Activated CD8-positive, alpha-beta T cell treated with anti-CD3 and anti-CD28 coated beads for 36 hours (primary cell): ENCODE measurements at regions not wholly inside any gene's neighbourhood (a gene's known extent, or its start where the extent isn't known, plus 50 kb on each side); places are given as distances from the start of the nearest gene placed in this dataset.
"Not testable (repeated sequence)": the region's sequence is repeated elsewhere in the genome, so short reads cannot be mapped to it uniquely, and the experiment has no call there.

Experiments
- ATAC-seq: fragments of 200-7000 bp; cut with Tn5 transposase; one replicate; pipeline ENCODE4 v1.10.0; 2021; ENCODE audit warnings: mild to moderate bottlenecking, moderate library complexity
- CTCF ChIA-PET: fragments of 350-600 bp; sonication (Branson Sonifier 250); formaldehyde crosslinking; loops from one replicate; lab custom pipeline; 2021; ENCODE audit warnings: antibody characterized with exemption; lab: Charles Lee
- POLR2A ChIA-PET: fragments of 350-600 bp; sonication (Branson Sonifier 250); formaldehyde crosslinking; loops from one replicate; lab custom pipeline; 2021; ENCODE audit warnings: antibody characterized with exemption; lab: Charles Lee
- DNase-seq: peaks from one replicate; pipeline ENCODE4 v3.0.0-alpha.2; 2020
- H3K27ac Mint-ChIP-seq: one replicate; pipeline ENCODE4 v1.8.0; 2021; ENCODE audit warnings: mild to moderate bottlenecking, mixed read lengths
- H3K27me3 Mint-ChIP-seq: one replicate; pipeline ENCODE4 v1.8.0; 2021; ENCODE audit warnings: mixed read lengths
- H3K36me3 Mint-ChIP-seq: one replicate; pipeline ENCODE4 v1.8.0; 2021; ENCODE audit warnings: low read depth, mixed read lengths
- H3K4me1 Mint-ChIP-seq: one replicate; pipeline ENCODE4 v1.8.0; 2021; ENCODE audit warnings: low read depth, mixed read lengths
- H3K4me3 Mint-ChIP-seq: one replicate; pipeline ENCODE4 v1.8.0; 2021; ENCODE audit warnings: mild to moderate bottlenecking, moderate library complexity, mixed read lengths
- H3K9me3 Mint-ChIP-seq: one replicate; pipeline ENCODE4 v1.8.0; 2021; ENCODE audit warnings: mixed read lengths
- CTCF ChIP-seq: fragments of 200-600 bp; IDR thresholded peaks from one replicate; pipeline ENCODE4 v1.8.0; 2022; ENCODE audit warnings: antibody characterized with exemption, mild to moderate bottlenecking
- intact Hi-C: fragments of 100-400 bp; cut with micrococcal nuclease; formaldehyde crosslinking; loops from one replicate; pipeline ENCODE4 v1.10.0; 2022

- intact Hi-C loops: no loop called here
- no peaks in the 10 kb centered on the region for H3K27me3 Mint-ChIP-seq
- no peaks in the 10 kb centered on the region for H3K36me3 Mint-ChIP-seq
- peaks cover 12% of the 10 kb centered on the region for H3K9me3 Mint-ChIP-seq
- no peak overlapping the region for H3K27ac Mint-ChIP-seq
- TF ChIP-seq CTCF: no peak
- H3K4me1 Mint-ChIP-seq: no peaks in the 10 kb centered on the region
- no peak overlapping the region for H3K4me3 Mint-ChIP-seq
- POLR2A ChIA-PET: no interaction called here
- CTCF ChIA-PET: no interaction called here
- ATAC-seq (no peak), DNase-seq (no peak)
Observed at GRCh38 chr5:25416960-25417359, 772.2 kb upstream of the CDH10 start.

GRCh38 chr5:25415970-25416369, 771.2 kb upstream of the CDH10 start:
- DNase-seq (no peak), ATAC-seq (no peak)
- intact Hi-C loops: no loop called here
- ChIA-PET CTCF (no interaction called here), POLR2A (no interaction called here)
- Mint-ChIP-seq H3K4me3 (no peak overlapping the region), H3K27me3 (no peaks in the 10 kb centered on the region), H3K36me3 (no peaks in the 10 kb centered on the region), H3K9me3 (peaks cover 13% of the 10 kb centered on the region), H3K4me1 (no peaks in the 10 kb centered on the region), H3K27ac (no peak overlapping the region)
- TF ChIP-seq CTCF: no peak

- Mint-ChIP-seq H3K27ac (no peak overlapping the region), H3K4me1 (no peaks in the 10 kb centered on the region), H3K27me3 (no peaks in the 10 kb centered on the region), H3K9me3 (peaks cover 13% of the 10 kb centered on the region), H3K36me3 (no peaks in the 10 kb centered on the region), H3K4me3 (no peak overlapping the region)
- intact Hi-C loops: no loop called here
- DNase-seq (no peak), ATAC-seq (no peak)
- ChIA-PET CTCF (no interaction called here), POLR2A (no interaction called here)
- no peak for TF ChIP-seq CTCF
Observed at GRCh38 chr5:25414742-25415141, 770.0 kb upstream of the CDH10 start.

GRCh38 chr5:25412116-25412661, 767.4 kb upstream of the CDH10 start:
- ATAC-seq: no peak

GRCh38 chr5:25407365-25407764, 762.6 kb upstream of the CDH10 start:
- H3K4me3 Mint-ChIP-seq, DNase-seq, H3K27me3 Mint-ChIP-seq, CTCF ChIA-PET, ATAC-seq, H3K4me1 Mint-ChIP-seq, H3K27ac Mint-ChIP-seq, H3K36me3 Mint-ChIP-seq, POLR2A ChIA-PET, intact Hi-C loops: not testable (repeated sequence)
- H3K9me3 Mint-ChIP-seq: peaks cover 22% of the 10 kb centered on the region

More at GRCh38 chr5:25412116-25412661, 767.4 kb upstream of the CDH10 start:
- H3K9me3 Mint-ChIP-seq: peaks cover 21% of the 10 kb centered on the region
- intact Hi-C loops: no loop called here
- H3K4me3 Mint-ChIP-seq: no peak overlapping the region
- no peak for DNase-seq
- TF ChIP-seq CTCF: no peak
- H3K36me3 Mint-ChIP-seq: no peaks in the 10 kb centered on the region
- no peaks in the 10 kb centered on the region for H3K4me1 Mint-ChIP-seq
- CTCF ChIA-PET: no interaction called here
- POLR2A ChIA-PET: no interaction called here
- no peaks in the 10 kb centered on the region for H3K27me3 Mint-ChIP-seq
- no peak overlapping the region for H3K27ac Mint-ChIP-seq

- peaks cover 16% of the 10 kb centered on the region for H3K9me3 Mint-ChIP-seq
- no peaks in the 10 kb centered on the region for H3K36me3 Mint-ChIP-seq
- H3K4me1 Mint-ChIP-seq: no peaks in the 10 kb centered on the region
- ChIA-PET CTCF (no interaction called here), POLR2A (no interaction called here)
- intact Hi-C loops: no loop called here
- DNase-seq (no peak), ATAC-seq (no peak)
- no peak overlapping the region for H3K4me3 Mint-ChIP-seq
- H3K27me3 Mint-ChIP-seq: no peaks in the 10 kb centered on the region
- H3K27ac Mint-ChIP-seq: no peak overlapping the region
- TF ChIP-seq CTCF: no peak
Observed at GRCh38 chr5:25405850-25406249, 761.1 kb upstream of the CDH10 start.
